Neuronal stem cell (in vitro differentiated cells): ENCODE measurements at regions not wholly inside any gene's neighbourhood (a gene's known extent, or its start where the extent isn't known, plus 50 kb on each side); places are given as distances from the start of the nearest gene placed in this dataset.

Experiments
- DNase-seq: peaks from one replicate; pipeline ENCODE4 v3.0.0-alpha.2; 2013; ENCODE audit warnings: low spot score
- H2AFZ ChIP-seq: one replicate; pipeline ENCODE4 v1.6.1; 2013; ENCODE audit warnings: mild to moderate bottlenecking, low read length, inconsistent platforms
- H2AK5ac ChIP-seq: 2 replicates; pipeline ENCODE4 v1.6.1; 2013; ENCODE audit warnings: low read depth, mild to moderate bottlenecking, inconsistent platforms, low read length, moderate library complexity, mixed read lengths
- H2BK120ac ChIP-seq: 2 replicates; pipeline ENCODE4 v1.6.1; 2013; ENCODE audit warnings: low read depth, mild to moderate bottlenecking, inconsistent platforms, low read length, moderate library complexity, mixed read lengths
- H2BK12ac ChIP-seq: one replicate; pipeline ENCODE4 v1.6.1; 2013; ENCODE audit warnings: low read length, inconsistent platforms
- H2BK15ac ChIP-seq: 2 replicates; pipeline ENCODE4 v1.6.1; 2013; ENCODE audit warnings: mild to moderate bottlenecking, low read length, inconsistent platforms, mixed read lengths
- H2BK5ac ChIP-seq: one replicate; pipeline ENCODE4 v1.6.1; 2013; ENCODE audit warnings: inconsistent platforms, mild to moderate bottlenecking, low read length, moderate library complexity
- H3K14ac ChIP-seq: one replicate; pipeline ENCODE4 v1.6.1; 2013; ENCODE audit warnings: low read length, inconsistent platforms
- H3K18ac ChIP-seq: 2 replicates; pipeline ENCODE4 v1.6.1; 2013; ENCODE audit warnings: low read length, inconsistent platforms
- H3K23ac ChIP-seq: 2 replicates; pipeline ENCODE4 v1.6.1; 2013; ENCODE audit warnings: low read depth, mild to moderate bottlenecking, mixed read lengths, low read length, inconsistent platforms; ENCODE audit not compliant: poor library complexity
- H3K27ac ChIP-seq: replicated peaks from 3 replicates; pipeline ENCODE4 v1.5.1; 2013; ENCODE audit warnings: low read length, inconsistent platforms
- H3K27me3 ChIP-seq, 3 experiments: 2 replicates each; pipeline ENCODE4 v1.6.1; 2013; ENCODE audit warnings: low read length in 3 of 3, mild to moderate bottlenecking in 2 of 3, inconsistent platforms in 1 of 3, low read depth in 1 of 3, mixed read lengths in 1 of 3, moderate library complexity in 1 of 3; ENCODE audit not compliant: control insufficient read depth in 3 of 3, insufficient read depth in 3 of 3
- H3K36me3 ChIP-seq, 2 donors: replicated peaks in 1 of 2; 2 replicates each; pipeline ENCODE4 v1.6.1; 2013; ENCODE audit warnings: low read length in 2 of 2; ENCODE audit not compliant: control insufficient read depth in 2 of 2, insufficient read depth in 2 of 2
- H3K4ac ChIP-seq: 2 replicates; pipeline ENCODE4 v1.6.1; 2013; ENCODE audit warnings: inconsistent platforms, mild to moderate bottlenecking, low read length, moderate library complexity
- H3K4me1 ChIP-seq, 2 donors: 1 replicate in 1 of 2; 2 replicates in 1 of 2; pipeline ENCODE4 v1.6.1; 2013; ENCODE audit warnings: low read length in 2 of 2, low read depth in 1 of 2; ENCODE audit not compliant: control insufficient read depth in 2 of 2, insufficient read depth in 1 of 2
- H3K4me2 ChIP-seq: one replicate; pipeline ENCODE4 v1.6.1; 2013; ENCODE audit warnings: mild to moderate bottlenecking, low read length, inconsistent platforms; ENCODE audit not compliant: insufficient read depth, poor library complexity, severe bottlenecking
- H3K4me3 ChIP-seq, 2 donors: 2 replicates each; pipeline ENCODE4 v1.5.1; 2013; ENCODE audit warnings: low read length in 2 of 2, mild to moderate bottlenecking in 2 of 2, inconsistent platforms in 1 of 2, moderate library complexity in 1 of 2
- H3K79me1 ChIP-seq: one replicate; pipeline ENCODE4 v1.6.1; 2013; ENCODE audit warnings: low read depth, mild to moderate bottlenecking, inconsistent platforms, low read length, moderate library complexity
- H3K9ac ChIP-seq: one replicate; pipeline ENCODE4 v1.6.1; 2013; ENCODE audit warnings: mild to moderate bottlenecking, low read depth, low read length, inconsistent platforms; ENCODE audit not compliant: poor library complexity
- H3K9me3 ChIP-seq, 2 donors: replicated peaks in 1 of 2; 2 replicates each; pipeline versions ENCODE3 to v1.6.1; 2013; ENCODE audit warnings: low read length in 2 of 2, mild to moderate bottlenecking in 2 of 2, inconsistent platforms in 1 of 2, low read depth in 1 of 2, mixed read lengths in 1 of 2, moderate library complexity in 1 of 2; ENCODE audit not compliant: control insufficient read depth in 2 of 2, insufficient read depth in 1 of 2
- H4K8ac ChIP-seq: one replicate; pipeline ENCODE4 v1.6.1; 2013; ENCODE audit warnings: low read depth, mild to moderate bottlenecking, inconsistent platforms, low read length, moderate library complexity
- H4K91ac ChIP-seq: one replicate; pipeline ENCODE4 v1.6.1; 2013; ENCODE audit warnings: low read length, low read depth, mild to moderate bottlenecking, inconsistent platforms; ENCODE audit not compliant: poor library complexity
- WGBS, 2 donors: extraction: QIAGEN DNeasy Blood & Tissue Kit; methylation state at CpG; one replicate each; pipeline ENCODE4 v1.1.7; 2013; ENCODE audit warnings: missing lambda C conversion rate in 2 of 2, mixed read lengths in 1 of 2; ENCODE audit not compliant: insufficient read length in 2 of 2, insufficient replicate concordance in 1 of 2; ENCODE audit errors: extremely low coverage in 2 of 2; 5-methylcytosine and 5-hydroxymethylcytosine counted together

- H2BK5ac ChIP-seq = no peak overlapping the region
These were observed 403.4 kb downstream of the MATN1 start for GRCh38 chr1:30319765-30320580.

GRCh38 chr1:30318864-30319718, 404.3 kb downstream of the MATN1 start:
- no CpG with 5 or more reads among the region's 18 CpGs for WGBS, 2 donors
- peak overlapping the region; percentile 27 for H3K9ac ChIP-seq
- peak overlapping the region; percentile 19 for H2BK15ac ChIP-seq
- no peaks in the 10 kb centered on the region for H3K27me3 ChIP-seq
- no peak overlapping the region for H2BK5ac ChIP-seq
- H3K4me1 ChIP-seq = peaks cover 0 to 3% of the 10 kb centered on the region in 2 donors
- peaks cover 0 to 4% of the 10 kb centered on the region in 2 donors for H3K9me3 ChIP-seq
- no peak overlapping the region for H2BK120ac ChIP-seq
- no peak overlapping the region for H3K4me3 ChIP-seq
- no peak for DNase-seq
- H3K14ac ChIP-seq = no peak overlapping the region
- H4K8ac ChIP-seq = no peak overlapping the region
- no peak overlapping the region for H3K4me2 ChIP-seq
- H3K4ac ChIP-seq = no peak overlapping the region
- H2AK5ac ChIP-seq = peak overlapping the region; percentile 86
- H3K23ac ChIP-seq = no peak overlapping the region
- H3K27ac ChIP-seq = no peak overlapping the region
- no peak overlapping the region for H3K18ac ChIP-seq
- H4K91ac ChIP-seq = no peak overlapping the region
- H3K79me1 ChIP-seq = no peaks in the 10 kb centered on the region
- H3K36me3 ChIP-seq = no peaks in the 10 kb centered on the region
- no peak overlapping the region for H2AFZ ChIP-seq
- H2BK12ac ChIP-seq = peak overlapping the region; percentile 68

More at GRCh38 chr1:30319765-30320580, 403.4 kb downstream of the MATN1 start:
- peaks cover 0 to 4% of the 10 kb centered on the region in 2 donors for H3K9me3 ChIP-seq
- H3K79me1 ChIP-seq = no peaks in the 10 kb centered on the region
- peak overlapping the region; percentile 46 for H3K18ac ChIP-seq
- no CpG with 5 or more reads among the region's 11 CpGs for WGBS, 2 donors
- no peak overlapping the region for H3K27ac ChIP-seq
- H2AK5ac ChIP-seq = no peak overlapping the region
- H3K9ac ChIP-seq = peak overlapping the region; percentile 27
- H3K36me3 ChIP-seq = no peaks in the 10 kb centered on the region
- no peaks in the 10 kb centered on the region for H3K27me3 ChIP-seq
- no peak overlapping the region for H2BK120ac ChIP-seq
- no peak overlapping the region for H2BK12ac ChIP-seq
- no peak overlapping the region for H4K8ac ChIP-seq
- no peak overlapping the region for H3K4me2 ChIP-seq
- no peak overlapping the region for H3K23ac ChIP-seq
- H2AFZ ChIP-seq = no peak overlapping the region
- H3K4me1 ChIP-seq = peaks cover 0 to 3% of the 10 kb centered on the region in 2 donors
- no peak overlapping the region for H3K4me3 ChIP-seq
- no peak for DNase-seq
- no peak overlapping the region for H4K91ac ChIP-seq
- peak overlapping the region; percentile 19 for H2BK15ac ChIP-seq
- H3K14ac ChIP-seq = peak overlapping the region; percentile 97
- no peak overlapping the region for H3K4ac ChIP-seq

DNA sequence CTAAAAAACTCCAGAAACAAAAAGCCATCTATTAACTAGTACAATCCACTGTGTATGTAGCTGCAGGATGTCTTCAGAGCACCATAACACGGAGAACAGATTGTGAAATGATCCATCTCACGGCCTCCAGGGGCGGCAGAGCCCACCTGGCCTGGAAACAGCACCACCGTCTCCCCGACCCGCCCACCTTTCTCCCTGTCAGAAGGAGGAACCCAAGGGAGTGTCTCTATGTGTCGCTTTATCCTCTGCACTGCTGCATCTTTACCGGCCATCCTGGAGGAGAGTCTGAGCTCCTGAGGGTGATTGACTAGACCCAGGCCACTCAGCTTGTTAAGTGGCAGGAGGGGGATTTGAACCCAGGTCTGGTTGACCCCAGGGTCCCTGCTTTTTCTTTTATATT, 405.0 kb downstream of the MATN1 start:
- peaks cover 0 to 4% of the 10 kb centered on the region in 2 donors for H3K9me3 ChIP-seq
- H4K91ac ChIP-seq = no peak overlapping the region
- no peaks in the 10 kb centered on the region for H3K27me3 ChIP-seq
- no peak overlapping the region for H3K23ac ChIP-seq
- no peak overlapping the region for H3K9ac ChIP-seq
- no peak overlapping the region for H2BK5ac ChIP-seq
- no peak overlapping the region for H3K27ac ChIP-seq
- H2BK15ac ChIP-seq = no peak overlapping the region
- no peak overlapping the region for H2AK5ac ChIP-seq
- no peak overlapping the region for H3K4me3 ChIP-seq
- no peak overlapping the region for H3K18ac ChIP-seq
- H4K8ac ChIP-seq = no peak overlapping the region
- peaks cover 0 to 1% of the 10 kb centered on the region in 2 donors for H3K4me1 ChIP-seq
- H3K79me1 ChIP-seq = no peaks in the 10 kb centered on the region
- WGBS, 2 donors = no CpG with 5 or more reads among the region's 8 CpGs
- no peak overlapping the region for H3K4ac ChIP-seq
- no peak for DNase-seq
- no peak overlapping the region for H3K14ac ChIP-seq
- no peak overlapping the region for H2AFZ ChIP-seq
- H3K36me3 ChIP-seq = no peaks in the 10 kb centered on the region
- H2BK120ac ChIP-seq = no peak overlapping the region
- H3K4me2 ChIP-seq = no peak overlapping the region
- no peak overlapping the region for H2BK12ac ChIP-seq

- no peak overlapping the region for H4K91ac ChIP-seq
- no peak overlapping the region for H2BK12ac ChIP-seq
- peak overlapping the region; percentile 33 for H3K18ac ChIP-seq
- no peaks in the 10 kb centered on the region for H3K27me3 ChIP-seq
- no peak overlapping the region for H2AFZ ChIP-seq
- H2AK5ac ChIP-seq = peak overlapping the region; percentile 31
- H3K27ac ChIP-seq = no peak overlapping the region
- peak overlapping the region; percentile 75 for H4K8ac ChIP-seq
- H3K4me3 ChIP-seq = no peak overlapping the region
- H3K4me2 ChIP-seq = no peak overlapping the region
- H3K4me1 ChIP-seq = peaks cover 0 to 1% of the 10 kb centered on the region in 2 donors
- H3K9me3 ChIP-seq = peaks cover 0 to 4% of the 10 kb centered on the region in 2 donors
- H2BK5ac ChIP-seq = no peak overlapping the region
- no peaks in the 10 kb centered on the region for H3K79me1 ChIP-seq
- WGBS, 2 donors = no CpG with 5 or more reads among the region's 8 CpGs
- H3K23ac ChIP-seq = no peak overlapping the region
- H3K36me3 ChIP-seq = no peaks in the 10 kb centered on the region
- H2BK15ac ChIP-seq = no peak overlapping the region
- H2BK120ac ChIP-seq = no peak overlapping the region
- no peak overlapping the region for H3K9ac ChIP-seq
- no peak overlapping the region for H3K14ac ChIP-seq
- no peak overlapping the region for H3K4ac ChIP-seq
- DNase-seq = no peak
These were observed 405.5 kb downstream of the MATN1 start for GRCh38 chr1:30317921-30318320.
